A549 (cell line): ENCODE measurements at regions not wholly inside any gene's neighbourhood (a gene's known extent, or its start where the extent isn't known, plus 50 kb on each side); places are given as distances from the start of the nearest gene placed in this dataset.

Experiments
- ATAC-seq, 2 experiments: fragments of 200-7000 bp in 1 of 2; fragments of >200 bp in 1 of 2; cut with Nextera tagmentation in 1 of 2; cut with Tn5 transposase in 1 of 2; 3 replicates each; pipeline versions ENCODE4 v1.8.0 to v1.9.1; 2018 to 2020; ENCODE audit warnings: mild to moderate bottlenecking in 1 of 2, moderate library complexity in 1 of 2
- CTCF ChIA-PET: fragments of 300-600 bp; sonication (Branson Sonifier 250); formaldehyde crosslinking; extraction: SDS; loops from one replicate; lab custom pipeline; 2021; ENCODE audit warnings: antibody characterized with exemption, inconsistent platforms; lab: Yijun Ruan, JAX
- POLR2A ChIA-PET: fragments of 350-600 bp; formaldehyde crosslinking; extraction: SDS; loops from one replicate; lab custom pipeline; 2021; ENCODE audit warnings: antibody characterized with exemption, inconsistent platforms; lab: Yijun Ruan, JAX
- DNase-seq, 2 experiments: peaks; one replicate each; pipeline versions ENCODE4 v3.0.0 to v3.0.0-alpha.2; 2011 to 2016; ENCODE audit warnings: low read depth in 1 of 2, low spot score in 1 of 2
- FAIRE-seq: peaks from 2 replicates; lab custom pipeline; 2011; peaks lifted over from hg19 to GRCh38; lab: Jason Lieb, UNC
- H3K27ac ChIP-seq, 2 experiments: fragments of >200 bp; sonication (Bioruptor Twin); formaldehyde crosslinking; 3 replicates each; pipeline ENCODE4 v1.5.1; 2016 to 2017
- H3K4me1 ChIP-seq: fragments of >200 bp; sonication (Bioruptor Twin); formaldehyde crosslinking; 3 replicates; pipeline ENCODE4 v1.6.1; 2016
- H3K4me2 ChIP-seq: fragments of >200 bp; sonication (Bioruptor Twin); formaldehyde crosslinking; 3 replicates; pipeline ENCODE4 v1.6.1; 2016
- H3K4me3 ChIP-seq: fragments of >200 bp; sonication (Bioruptor Twin); formaldehyde crosslinking; 3 replicates; pipeline ENCODE4 v1.5.1; 2016
- H3K9me3 ChIP-seq: fragments of >200 bp; sonication (Bioruptor Twin); formaldehyde crosslinking; 3 replicates; pipeline ENCODE4 v1.6.1; 2016
- ATOH8 ChIP-seq: fragments of 250-450 bp; sonication (Bioruptor Pico); IDR thresholded peaks from 2 replicates; pipeline ENCODE4 v1.5.0; 2020; ENCODE audit warnings: low read depth, mild to moderate bottlenecking, moderate library complexity
- BCL3 ChIP-seq: fragments of >200 bp; sonication (Bioruptor Twin); formaldehyde crosslinking; IDR thresholded peaks from 3 replicates; pipeline ENCODE4 v1.6.1; 2016
- CTCF ChIP-seq: fragments of >200 bp; sonication (Bioruptor Twin); formaldehyde crosslinking; IDR thresholded peaks from 3 replicates; pipeline ENCODE4 v1.5.1; 2016
- EHF ChIP-seq: fragments of 250-450 bp; sonication (Bioruptor Pico); IDR thresholded peaks from 2 replicates; pipeline ENCODE4 v1.5.0; 2020; ENCODE audit warnings: mild to moderate bottlenecking
- FOSB ChIP-seq: fragments of 250-450 bp; sonication (Bioruptor Pico); IDR thresholded peaks from 2 replicates; pipeline ENCODE4 v1.5.0; 2020; ENCODE audit warnings: mild to moderate bottlenecking, moderate library complexity
- FOSL2 ChIP-seq, 2 experiments: fragments of 450-650 bp in 1 of 2; fragments of >200 bp in 1 of 2; sonication (Bioruptor Twin) in 1 of 2; formaldehyde crosslinking; IDR thresholded peaks; 2 replicates each; pipeline versions ENCODE4 v1.5.0 to v1.6.1; 2016 to 2020; ENCODE audit warnings: mild to moderate bottlenecking in 1 of 2, moderate library complexity in 1 of 2
- FOXS1 ChIP-seq: fragments of 250-450 bp; sonication (Bioruptor Pico); IDR thresholded peaks from 2 replicates; pipeline ENCODE4 v1.5.0; 2020; ENCODE audit warnings: mild to moderate bottlenecking, moderate library complexity
- HEYL ChIP-seq: fragments of 250-450 bp; sonication (Bioruptor Pico); IDR thresholded peaks from 2 replicates; pipeline ENCODE4 v1.8.0; 2021; ENCODE audit warnings: mild to moderate bottlenecking, moderate library complexity
- HOXA7 ChIP-seq: fragments of 250-450 bp; sonication (Bioruptor Pico); IDR thresholded peaks from 2 replicates; pipeline ENCODE4 v1.5.0; 2020; ENCODE audit warnings: mild to moderate bottlenecking, moderate library complexity
- HOXB13 ChIP-seq: fragments of 250-450 bp; sonication (Bioruptor Pico); IDR thresholded peaks from 2 replicates; pipeline ENCODE4 v1.5.0; 2020; ENCODE audit warnings: low read depth, mild to moderate bottlenecking, moderate library complexity
- JUN ChIP-seq, 2 experiments: fragments of >200 bp; sonication (Bioruptor Twin); formaldehyde crosslinking; IDR thresholded peaks; 2 replicates in 1 of 2; 3 replicates in 1 of 2; pipeline ENCODE4 v1.6.1; 2016 to 2017
- MAZ ChIP-seq: fragments of 150-350 bp; IDR thresholded peaks from 2 replicates; pipeline ENCODE4 v1.6.1; 2014; ENCODE audit warnings: antibody characterized with exemption, low read depth, low read length, borderline replicate concordance
- NPAS2 ChIP-seq: fragments of 250-450 bp; sonication (Bioruptor Pico); IDR thresholded peaks from 2 replicates; pipeline ENCODE4 v1.8.0; 2022; ENCODE audit warnings: mild to moderate bottlenecking, moderate library complexity, borderline replicate concordance
- POLR2AphosphoS2 ChIP-seq: conservative IDR thresholded peaks from 2 replicates; pipeline ENCODE4 v1.6.1; 2012; ENCODE audit warnings: low read length, improper control_type of control experiment, inconsistent platforms
- RAD21 ChIP-seq, 2 experiments: fragments of >200 bp in 1 of 2; sonication (Bioruptor Twin) in 1 of 2; formaldehyde crosslinking in 1 of 2; IDR thresholded peaks in 1 of 2; conservative IDR thresholded peaks in 1 of 2; 2 replicates in 1 of 2; 3 replicates in 1 of 2; pipeline ENCODE4 v1.6.1; 2012 to 2018; ENCODE audit warnings: inconsistent platforms in 1 of 2
- TP53 ChIP-seq: fragments of 250-450 bp; sonication (Bioruptor Pico); IDR thresholded peaks from 2 replicates; pipeline ENCODE4 v1.5.0; 2021; ENCODE audit warnings: mild to moderate bottlenecking, moderate library complexity
- ZC3H11A ChIP-seq: fragments of 450-650 bp; IDR thresholded peaks from 2 replicates; pipeline ENCODE4 v1.6.1; 2014; ENCODE audit warnings: antibody characterized with exemption, mild to moderate bottlenecking
- ZFP36 ChIP-seq: fragments of 450-650 bp; IDR thresholded peaks from 2 replicates; pipeline ENCODE4 v1.6.1; 2014; ENCODE audit warnings: borderline replicate concordance; ENCODE audit not compliant: partially characterized antibody
- ZNF302 ChIP-seq: fragments of 250-450 bp; sonication (Bioruptor Pico); IDR thresholded peaks from 2 replicates; pipeline ENCODE4 v1.9.0; 2021; ENCODE audit warnings: inconsistent platforms, mild to moderate bottlenecking, moderate library complexity
- WGBS: methylation state at CpG from one replicate; pipeline ENCODE4 v1.1.6; 2017; ENCODE audit errors: missing lambda C conversion rate; 5-methylcytosine and 5-hydroxymethylcytosine counted together

- no peak overlapping the region for H3K27ac ChIP-seq
- no peak overlapping the region for H3K4me2 ChIP-seq
- TF ChIP-seq BCL3, result no peak
- TF ChIP-seq HOXB13 (CRISPR knock-in tag), result no peak
- no peak for TF ChIP-seq ZNF302 (CRISPR knock-in tag)
- no peak for TF ChIP-seq FOXS1 (CRISPR knock-in tag)
- no peak for TF ChIP-seq RAD21 (conservative IDR thresholded peaks at IDR 0.05 in 1 of 2, IDR thresholded peaks at IDR 0.05 in 1 of 2)
- no peak for TF ChIP-seq POLR2AphosphoS2
- TF ChIP-seq EHF (CRISPR knock-in tag), result no peak
- TF ChIP-seq TP53, result no peak
- no peak for TF ChIP-seq FOSB
- no peak for TF ChIP-seq NPAS2 (CRISPR knock-in tag)
- no peak for TF ChIP-seq CTCF
- DNase-seq (no peak), ATAC-seq (no peak), FAIRE-seq (no peak)
- no peaks in the 10 kb centered on the region; the same call in 2 of the 3 replicates for H3K9me3 ChIP-seq
- ChIA-PET POLR2A (no interaction called here), CTCF (no interaction called here)
- no peaks in the 10 kb centered on the region for H3K4me1 ChIP-seq
- no peak overlapping the region for H3K4me3 ChIP-seq
These were observed 360.4 kb upstream of the ROBO2 start for GRCh38 chr3:76679541-76679940.

- no peaks in the 10 kb centered on the region; the same call in 2 of the 3 replicates for H3K9me3 ChIP-seq
- POLR2A ChIA-PET, result no interaction called here
- H3K4me3 ChIP-seq, result no peak overlapping the region
- TF ChIP-seq JUN (IDR thresholded peaks at IDR 0.05), result no peak
- no peak for TF ChIP-seq FOSL2 (IDR thresholded peaks at IDR 0.05)
- no peak for TF ChIP-seq FOSL2 (CRISPR knock-in tag; IDR thresholded peaks at IDR 0.05)
- no peak for TF ChIP-seq MAZ
- TF ChIP-seq, all 56 proteins: peak for 0
- DNase-seq, result no peak
- no peak for FAIRE-seq
- no peak overlapping the region for H3K4me2 ChIP-seq
- WGBS, result 32% methylated on average over 3 of the region's 3 CpGs
- no peak overlapping the region for H3K27ac ChIP-seq
- no peaks in the 10 kb centered on the region for H3K4me1 ChIP-seq
- no peak for ATAC-seq
- CTCF ChIA-PET, result no interaction called here
These were observed 356.6 kb upstream of the ROBO2 start for GRCh38 chr3:76683256-76683655.

- CTCF ChIA-PET, result no interaction called here
- H3K4me3 ChIP-seq, result no peak overlapping the region
- no peak for ATAC-seq
- no peaks in the 10 kb centered on the region for H3K4me1 ChIP-seq
- FAIRE-seq, result no peak
- DNase-seq, result no peak
- POLR2A ChIA-PET, result no interaction called here
- H3K4me2 ChIP-seq, result no peak overlapping the region
- H3K27ac ChIP-seq, result no peak overlapping the region
- TF ChIP-seq ZFP36 (no peak), HEYL (CRISPR knock-in tag) (no peak), FOSB (no peak), ZC3H11A (no peak), ATOH8 (CRISPR knock-in tag) (no peak), HOXA7 (CRISPR knock-in tag) (no peak)
- 6% methylated on average over 2 of the region's 2 CpGs for WGBS
- no peaks in the 10 kb centered on the region for H3K9me3 ChIP-seq
These were observed 355.0 kb upstream of the ROBO2 start for GRCh38 chr3:76684946-76685345.
